ENCODE measurements at regions not wholly inside any gene's neighbourhood (a gene's known extent, or its start where the extent isn't known, plus 50 kb on each side); places are given as distances from the start of the nearest gene placed in this dataset.
"Not testable (repeated sequence)": the region's sequence is repeated elsewhere in the genome, so short reads cannot be mapped to it uniquely, and the experiment has no call there.

GRCh38 chr18:51525453-51526225 lies 328.2 kb upstream of the MEX3C start:
- DNase-seq, result no peak

DNA sequence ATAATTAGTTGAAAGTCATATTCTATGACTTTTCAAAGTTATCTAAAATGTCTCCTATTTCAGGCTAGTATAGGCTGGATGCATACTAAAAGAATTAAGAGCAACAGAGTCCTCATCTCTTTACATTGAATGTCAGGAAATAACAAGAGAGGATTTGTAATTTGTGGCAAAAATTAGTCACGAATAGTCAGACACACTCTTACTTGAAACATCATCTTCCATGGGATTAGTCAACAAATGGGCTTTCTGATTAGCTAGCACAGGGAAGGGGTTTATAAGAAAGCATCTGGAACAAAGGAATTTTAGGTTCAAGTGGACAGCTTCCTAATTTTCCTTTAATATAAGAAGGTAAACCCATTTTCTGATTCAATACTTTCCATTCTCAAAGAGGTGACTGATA lies 330.3 kb upstream of the MEX3C start:
- no peak for DNase-seq

- no peak for DNase-seq
These were observed 334.0 kb upstream of the MEX3C start for GRCh38 chr18:51531501-51531900.

- peak; percentile 8 for DNase-seq
These were observed 340.0 kb upstream of the MEX3C start for GRCh38 chr18:51537487-51537886.

GRCh38 chr18:51540562-51540961 lies 343.1 kb upstream of the MEX3C start:
- DNase-seq, result no peak

GRCh38 chr18:51541230-51541629 lies 343.7 kb upstream of the MEX3C start:
- no peak for DNase-seq

DNA sequence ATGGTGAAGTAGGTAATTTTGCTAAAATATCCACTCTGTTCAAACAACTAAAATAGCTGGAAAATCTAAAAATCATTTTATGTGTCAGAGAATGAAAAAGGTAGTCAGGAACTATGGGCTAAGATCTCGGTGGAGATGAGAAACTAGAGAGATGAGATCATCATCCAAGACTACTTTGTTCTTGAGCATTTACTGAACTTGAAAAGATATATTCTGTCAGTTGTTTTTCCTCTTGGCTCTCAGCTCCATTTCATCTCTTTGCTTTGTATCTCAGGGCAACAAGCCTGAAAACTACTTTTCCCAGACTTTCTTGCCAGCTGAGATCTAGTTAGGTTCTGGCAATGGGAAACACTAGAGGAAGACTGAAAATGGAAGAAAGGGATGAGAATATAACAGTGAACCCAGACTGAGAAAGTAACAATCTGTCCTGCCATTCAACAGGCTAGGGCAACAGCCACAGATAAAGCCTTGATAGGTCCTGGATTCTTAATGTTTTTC lies 346.2 kb upstream of the MEX3C start:
- DNase-seq, result no peak

DNA sequence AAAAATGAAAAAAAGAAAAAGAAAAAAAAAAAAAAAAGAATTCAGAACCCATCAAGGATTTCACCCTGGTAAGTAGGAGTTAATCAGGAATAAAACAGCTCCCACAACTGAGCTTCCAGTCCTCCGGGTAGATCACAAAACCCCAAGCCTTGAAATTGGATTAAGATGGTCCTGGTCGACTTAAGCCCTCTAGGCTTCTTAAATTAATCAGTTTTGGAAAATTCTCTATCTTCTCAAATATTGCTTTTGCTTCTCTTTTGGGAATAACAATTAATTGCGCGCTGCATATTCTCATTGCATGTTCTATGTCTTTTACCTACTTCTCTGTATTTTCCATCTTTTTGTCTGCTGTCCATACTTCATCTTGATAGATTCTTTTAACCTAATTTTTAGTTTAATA lies 348.0 kb upstream of the MEX3C start:
- no peak for DNase-seq

- no peak for DNase-seq
These were observed 361.9 kb upstream of the MEX3C start for GRCh38 chr18:51559198-51559901.

DNA sequence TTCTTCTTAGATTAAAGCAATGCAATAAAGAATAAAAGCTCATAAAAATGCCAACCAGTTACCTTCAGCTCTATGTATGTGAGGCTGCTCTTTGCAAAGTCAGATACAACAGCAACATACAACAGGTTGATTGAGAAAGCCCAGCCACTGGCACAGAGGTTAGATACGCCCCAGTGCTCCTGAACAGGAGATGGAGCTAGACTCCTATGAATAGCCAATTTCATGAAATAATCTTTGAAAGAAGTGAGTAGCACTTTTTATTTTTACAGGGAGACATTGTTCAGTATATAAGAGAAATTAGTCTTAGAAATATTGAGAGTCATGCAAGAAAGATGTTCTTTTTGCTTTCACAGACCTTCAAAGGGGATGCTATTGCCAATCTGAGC lies 362.4 kb upstream of the MEX3C start:
- no peak for DNase-seq

GRCh38 chr18:51561821-51562220 lies 364.3 kb upstream of the MEX3C start:
- DNase-seq, result no peak

GRCh38 chr18:51562866-51563265 lies 365.4 kb upstream of the MEX3C start:
- DNase-seq, result no peak

- no peak for DNase-seq
These were observed 365.9 kb upstream of the MEX3C start for GRCh38 chr18:51563396-51563795.

- no peak for DNase-seq
These were observed 370.7 kb upstream of the MEX3C start for GRCh38 chr18:51568151-51568550.

- no peak for DNase-seq
These were observed 371.7 kb upstream of the MEX3C start for GRCh38 chr18:51569153-51569552.

DNA sequence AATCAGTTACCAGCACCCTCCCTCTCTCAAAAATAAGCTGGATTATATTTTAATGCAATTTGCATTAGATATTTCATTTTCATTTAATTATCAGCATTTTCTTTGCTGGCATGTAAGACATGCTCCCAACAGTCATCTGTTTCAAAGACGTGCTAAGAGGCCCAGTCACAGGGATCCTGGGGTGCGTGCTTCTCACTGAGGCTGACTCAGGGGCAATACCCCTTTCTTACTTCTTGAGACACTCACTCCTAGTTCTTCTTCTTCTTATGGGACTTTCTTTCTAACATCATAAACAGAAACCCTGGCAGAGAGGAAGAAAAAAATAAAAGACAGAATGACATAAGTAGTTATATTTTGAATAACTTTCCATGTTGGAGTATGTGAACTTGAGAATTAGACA lies 372.1 kb upstream of the MEX3C start:
- no peak for DNase-seq

DNA sequence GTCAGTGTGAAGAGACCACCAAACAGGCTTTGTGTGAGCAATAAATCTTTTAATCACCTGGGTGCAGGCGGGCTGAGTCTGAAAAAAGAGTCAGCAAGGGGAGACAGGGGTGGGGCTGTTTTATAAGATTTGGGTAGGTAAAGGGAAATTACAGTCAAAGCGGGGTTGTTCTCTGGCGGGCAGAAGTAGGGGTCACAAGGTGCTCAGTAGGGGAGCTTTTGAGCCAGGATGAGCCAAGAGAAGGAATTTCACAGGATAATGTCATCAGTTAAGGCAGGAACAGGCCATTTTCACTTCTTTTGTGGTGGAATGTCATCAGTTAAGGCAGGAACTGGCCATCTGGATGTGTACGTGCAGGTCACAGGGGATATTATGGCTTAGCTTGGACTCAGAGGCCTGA lies 372.6 kb upstream of the MEX3C start:
- DNase-seq, result not testable (repeated sequence)

DNA sequence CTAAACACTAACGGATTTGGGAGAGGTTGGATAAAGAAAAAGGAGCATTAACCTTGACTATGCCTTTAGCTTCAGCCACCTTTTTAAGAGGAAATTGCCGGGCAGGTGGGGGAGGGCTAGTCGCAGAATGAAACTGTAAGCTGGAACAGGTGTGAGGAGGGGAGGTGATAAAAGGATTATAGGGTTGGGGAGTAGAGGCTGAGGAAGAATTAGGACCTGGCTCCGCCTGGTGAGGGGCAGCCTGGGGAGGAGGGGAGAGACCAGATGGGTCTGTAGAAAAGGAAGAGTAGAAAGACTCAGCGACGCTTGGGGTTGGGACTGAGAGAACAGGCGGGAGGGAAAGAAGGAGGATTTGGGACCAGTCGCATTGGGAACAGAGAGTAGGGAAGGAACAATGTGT lies 376.4 kb upstream of the MEX3C start:
- DNase-seq, result not testable (repeated sequence)

- DNase-seq, result no peak
These were observed 377.7 kb upstream of the MEX3C start for GRCh38 chr18:51575171-51575570.

- DNase-seq, result no peak
These were observed 381.0 kb upstream of the MEX3C start for GRCh38 chr18:51578406-51578980.

DNA sequence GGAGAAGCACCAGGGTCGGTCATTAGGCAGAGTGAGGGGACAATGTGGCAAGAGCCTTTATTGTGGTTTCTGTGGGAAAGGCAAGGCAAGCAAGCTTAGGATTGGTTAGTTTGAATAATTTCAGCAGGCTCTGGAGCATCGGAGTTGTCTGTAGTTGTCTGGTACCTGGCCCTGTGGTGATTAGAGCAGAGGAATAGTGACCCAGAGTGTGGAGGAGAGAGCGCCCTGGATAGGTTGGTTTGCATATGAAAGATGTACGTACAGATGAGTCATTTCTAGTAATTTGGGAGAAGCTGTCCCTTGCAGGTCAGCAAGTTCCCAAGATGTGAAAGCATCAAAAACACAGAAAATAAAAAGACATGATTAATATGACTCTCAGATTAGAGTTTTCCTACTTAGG lies 383.1 kb upstream of the MEX3C start:
- no peak for DNase-seq

DNA sequence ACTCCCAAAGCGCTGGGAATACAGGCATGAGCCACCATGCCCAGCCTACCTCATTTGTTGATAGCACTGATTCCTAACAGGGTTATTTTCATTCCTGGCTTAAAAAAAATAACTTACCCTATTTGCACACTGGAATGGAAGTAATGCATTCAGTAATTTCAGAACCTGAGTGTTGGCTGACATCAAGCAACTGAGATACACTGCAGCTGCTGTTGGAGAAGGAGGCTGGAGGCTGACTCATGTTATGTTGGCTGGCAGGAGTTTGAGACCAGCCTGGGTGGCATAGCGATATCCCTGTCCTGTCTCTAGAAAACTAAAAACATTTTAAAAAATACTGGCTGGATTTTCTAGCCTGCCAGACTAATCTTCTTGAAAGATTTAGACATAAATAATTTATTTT lies 385.1 kb upstream of the MEX3C start:
- no peak for DNase-seq

- DNase-seq, result no peak
These were observed 391.1 kb upstream of the MEX3C start for GRCh38 chr18:51588616-51589015.

- no peak for DNase-seq
These were observed 396.4 kb upstream of the MEX3C start for GRCh38 chr18:51593931-51594330.
